HEK293 (cell line): ENCODE measurements at regions not wholly inside any gene's neighbourhood (a gene's known extent, or its start where the extent isn't known, plus 50 kb on each side); places are given as distances from the start of the nearest gene placed in this dataset.

Experiments used
- CTCF ChIA-PET: fragments of 350-600 bp; formaldehyde crosslinking; extraction: SDS; loops from one replicate; lab custom pipeline; 2021; ENCODE audit warnings: antibody characterized with exemption; lab: Yijun Ruan, JAX
- POLR2A ChIA-PET: fragments of 300-600 bp; formaldehyde crosslinking; extraction: SDS; loops from one replicate; lab custom pipeline; 2020; ENCODE audit warnings: antibody characterized with exemption, inconsistent platforms; lab: Yijun Ruan, JAX
- H3K27ac ChIP-seq: fragments of 200-500 bp; sonication (Bioruptor generic); 2 replicates; pipeline ENCODE4 v1.5.1; 2014; ENCODE audit warnings: low read depth, low read length, control low read depth, inconsistent platforms; ENCODE audit errors: extremely low read depth
- H3K36me3 ChIP-seq, 2 experiments: fragments of 200-500 bp in 1 of 2; sonication (Bioruptor generic) in 1 of 2; 1 replicate in 1 of 2; 2 replicates in 1 of 2; pipeline ENCODE4 v1.5.1; 2014 to 2017; ENCODE audit warnings: inconsistent platforms in 2 of 2, low read length in 2 of 2; ENCODE audit not compliant: control insufficient read depth in 2 of 2, insufficient read depth in 1 of 2
- H3K4me1 ChIP-seq: fragments of 200-500 bp; sonication (Bioruptor generic); 2 replicates; pipeline ENCODE4 v1.5.1; 2014; ENCODE audit warnings: mild to moderate bottlenecking, low read length, inconsistent platforms; ENCODE audit not compliant: control insufficient read depth, insufficient read depth
- H3K4me3 ChIP-seq: 2 replicates; pipeline ENCODE4 v1.5.1; 2011; ENCODE audit warnings: low read depth, mild to moderate bottlenecking, control low read depth, low read length, moderate library complexity
- H3K9me3 ChIP-seq: fragments of 200-500 bp; sonication (Bioruptor generic); 2 replicates; pipeline ENCODE4 v1.5.1; 2014; ENCODE audit warnings: low read depth, low read length, inconsistent platforms; ENCODE audit not compliant: control insufficient read depth, insufficient read depth
- BCL11B ChIP-seq: fragments of 450-650 bp; formaldehyde crosslinking; IDR thresholded peaks from 2 replicates; pipeline ENCODE4 v1.5.1; 2016; ENCODE audit warnings: low read depth, missing biosample characterization, missing genetic modification characterization
- CTCF ChIP-seq: fragments of 450-650 bp; formaldehyde crosslinking; IDR thresholded peaks from 2 replicates; pipeline ENCODE4 v1.5.1; 2016; ENCODE audit warnings: missing biosample characterization, missing genetic modification characterization
- FEZF1 ChIP-seq: fragments of 450-650 bp; formaldehyde crosslinking; IDR thresholded peaks from 2 replicates; pipeline ENCODE4 v1.5.1; 2016; ENCODE audit warnings: missing biosample characterization, missing genetic modification characterization
- GLIS2 ChIP-seq: fragments of 450-650 bp; formaldehyde crosslinking; IDR thresholded peaks from 2 replicates; pipeline ENCODE4 v1.5.1; 2016; ENCODE audit warnings: missing biosample characterization, missing genetic modification characterization
- IKZF3 ChIP-seq: fragments of 450-650 bp; IDR thresholded peaks from 2 replicates; pipeline ENCODE4 v1.5.0; 2018; ENCODE audit warnings: missing biosample characterization, mild to moderate bottlenecking, missing genetic modification characterization, moderate library complexity
- PRDM6 ChIP-seq: fragments of 450-650 bp; formaldehyde crosslinking; IDR thresholded peaks from 2 replicates; pipeline ENCODE4 v1.5.1; 2017; ENCODE audit warnings: missing biosample characterization, missing genetic modification characterization
- SALL2 ChIP-seq: fragments of 450-650 bp; formaldehyde crosslinking; IDR thresholded peaks from 2 replicates; pipeline ENCODE4 v1.5.0; 2017; ENCODE audit warnings: missing biosample characterization, mild to moderate bottlenecking, missing genetic modification characterization, borderline replicate concordance
- SP2 ChIP-seq: fragments of 450-650 bp; formaldehyde crosslinking; IDR thresholded peaks from 2 replicates; pipeline ENCODE4 v1.5.1; 2016; ENCODE audit warnings: missing biosample characterization, missing genetic modification characterization
- YY1 ChIP-seq: fragments of 450-650 bp; formaldehyde crosslinking; IDR thresholded peaks from 2 replicates; pipeline ENCODE4 v1.5.1; 2018; ENCODE audit warnings: missing biosample characterization, missing genetic modification characterization
- YY2 ChIP-seq: fragments of 450-650 bp; formaldehyde crosslinking; IDR thresholded peaks from 2 replicates; pipeline ENCODE4 v1.5.1; 2016; ENCODE audit warnings: missing biosample characterization, missing genetic modification characterization
- ZBTB8A ChIP-seq: fragments of 450-650 bp; formaldehyde crosslinking; IDR thresholded peaks from 2 replicates; pipeline ENCODE4 v1.5.1; 2016; ENCODE audit warnings: missing biosample characterization, missing genetic modification characterization
- ZFP3 ChIP-seq: fragments of 450-650 bp; formaldehyde crosslinking; IDR thresholded peaks from 2 replicates; pipeline ENCODE4 v1.5.1; 2016; ENCODE audit warnings: low read depth, missing biosample characterization, missing genetic modification characterization
- ZNF121 ChIP-seq: fragments of 450-650 bp; formaldehyde crosslinking; IDR thresholded peaks from 2 replicates; pipeline ENCODE4 v1.5.1; 2016; ENCODE audit warnings: missing biosample characterization, missing genetic modification characterization
- ZNF140 ChIP-seq: fragments of 450-650 bp; formaldehyde crosslinking; IDR thresholded peaks from 2 replicates; pipeline ENCODE4 v1.5.1; 2016; ENCODE audit warnings: missing biosample characterization, missing genetic modification characterization
- ZNF146 ChIP-seq: fragments of 450-650 bp; formaldehyde crosslinking; IDR thresholded peaks from 2 replicates; pipeline ENCODE4 v1.5.1; 2016; ENCODE audit warnings: missing biosample characterization, missing genetic modification characterization
- ZNF148 ChIP-seq: fragments of 450-650 bp; formaldehyde crosslinking; IDR thresholded peaks from 2 replicates; pipeline ENCODE4 v1.5.0; 2017; ENCODE audit warnings: missing biosample characterization, missing genetic modification characterization, borderline replicate concordance
- ZNF23 ChIP-seq: fragments of 450-650 bp; formaldehyde crosslinking; IDR thresholded peaks from 2 replicates; pipeline ENCODE4 v1.5.1; 2016; ENCODE audit warnings: missing biosample characterization, missing genetic modification characterization, borderline replicate concordance
- ZNF239 ChIP-seq: fragments of 450-650 bp; formaldehyde crosslinking; IDR thresholded peaks from 2 replicates; pipeline ENCODE4 v1.5.1; 2016; ENCODE audit warnings: missing biosample characterization, missing genetic modification characterization
- ZNF280C ChIP-seq: fragments of 450-650 bp; formaldehyde crosslinking; IDR thresholded peaks from 2 replicates; pipeline ENCODE4 v1.5.1; 2016; ENCODE audit warnings: missing biosample characterization, missing genetic modification characterization
- ZNF292 ChIP-seq: fragments of 450-650 bp; formaldehyde crosslinking; IDR thresholded peaks from 2 replicates; pipeline ENCODE4 v1.5.1; 2016; ENCODE audit warnings: low read depth, missing biosample characterization, missing genetic modification characterization, borderline replicate concordance
- ZNF501 ChIP-seq: fragments of 450-650 bp; formaldehyde crosslinking; IDR thresholded peaks from 2 replicates; pipeline ENCODE4 v1.5.1; 2016; ENCODE audit warnings: missing biosample characterization, missing genetic modification characterization
- ZNF529 ChIP-seq: fragments of 450-650 bp; formaldehyde crosslinking; IDR thresholded peaks from 2 replicates; pipeline ENCODE4 v1.5.1; 2017; ENCODE audit warnings: missing genetic modification characterization, missing biosample characterization; ENCODE audit not compliant: insufficient replicate concordance
- ZNF600 ChIP-seq: fragments of 450-650 bp; formaldehyde crosslinking; IDR thresholded peaks from 2 replicates; pipeline ENCODE4 v1.5.1; 2016; ENCODE audit warnings: missing biosample characterization, missing genetic modification characterization
- ZNF677 ChIP-seq: fragments of 450-650 bp; IDR thresholded peaks from 2 replicates; pipeline ENCODE4 v1.5.0; 2018; ENCODE audit warnings: missing biosample characterization, mild to moderate bottlenecking, missing genetic modification characterization, moderate library complexity
- ZNF701 ChIP-seq: fragments of 450-650 bp; formaldehyde crosslinking; IDR thresholded peaks from 2 replicates; pipeline ENCODE4 v1.5.1; 2016; ENCODE audit warnings: missing biosample characterization, missing genetic modification characterization
- ZNF747 ChIP-seq: fragments of 450-650 bp; formaldehyde crosslinking; IDR thresholded peaks from 2 replicates; pipeline ENCODE4 v1.5.1; 2016; ENCODE audit warnings: missing biosample characterization, missing genetic modification characterization
- ZNF777 ChIP-seq: fragments of 450-650 bp; formaldehyde crosslinking; IDR thresholded peaks from 2 replicates; pipeline ENCODE4 v1.5.1; 2017; ENCODE audit warnings: missing biosample characterization, missing genetic modification characterization, borderline replicate concordance

DNA sequence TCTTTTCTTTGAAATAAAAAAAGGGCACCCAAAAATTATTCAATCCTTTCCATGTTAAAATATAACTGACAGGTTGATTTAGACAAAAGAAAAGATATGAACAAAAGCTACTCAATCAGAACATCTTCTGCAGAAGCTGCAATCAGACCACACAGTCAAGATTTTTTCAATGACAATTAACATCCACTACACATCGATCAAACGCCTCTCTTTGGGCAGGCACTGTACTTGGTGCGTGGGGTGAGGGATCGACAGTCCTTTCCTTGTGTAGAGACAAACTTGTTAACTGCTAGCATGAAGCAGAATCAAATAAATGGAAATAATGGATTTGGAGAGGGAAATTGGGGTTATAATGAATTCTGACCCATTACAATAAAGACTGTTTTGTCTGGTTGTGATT, 71.2 kb upstream of the SESN3 start:
- ChIA-PET POLR2A (interaction anchor here (1.6 kb wide), 1 partner anchor 70 kb away, joined by 7 read pairs; the partner anchor contains the start of gene SESN3), CTCF (no interaction called here)
- no peaks in the 10 kb centered on the region for H3K9me3 ChIP-seq
- TF ChIP-seq FEZF1 (tag by site-specific recombination), result no peak
- TF ChIP-seq SALL2, result no peak
- TF ChIP-seq ZNF121 (tag by site-specific recombination), result no peak
- TF ChIP-seq ZNF677, result no peak
- TF ChIP-seq CTCF, result no peak
- TF ChIP-seq ZNF292 (tag by site-specific recombination), result no peak
- no peak for TF ChIP-seq ZNF148
- TF ChIP-seq IKZF3, result no peak
- TF ChIP-seq PRDM6 (tag by site-specific recombination), result no peak
- TF ChIP-seq YY2 (tag by site-specific recombination), result no peak
- TF ChIP-seq ZNF600, result no peak
- no peak overlapping the region for H3K27ac ChIP-seq
- no peaks in the 10 kb centered on the region for H3K36me3 ChIP-seq
- H3K4me3 ChIP-seq, result no peak overlapping the region
- peaks cover 12% of the 10 kb centered on the region for H3K4me1 ChIP-seq

GRCh38 chr11:95301474-95301873, 70.5 kb upstream of the SESN3 start:
- TF ChIP-seq ZNF280C (tag by site-specific recombination), result no peak
- no peak for TF ChIP-seq BCL11B (tag by site-specific recombination)
- TF ChIP-seq ZNF239 (tag by site-specific recombination), result no peak
- no peak for TF ChIP-seq ZFP3
- no peak for TF ChIP-seq ZBTB8A (tag by site-specific recombination)
- no peak for TF ChIP-seq GLIS2 (tag by site-specific recombination)
- no peak for TF ChIP-seq ZNF140 (tag by site-specific recombination)
- no peak for TF ChIP-seq ZNF777 (tag by site-specific recombination)
- TF ChIP-seq ZNF23 (tag by site-specific recombination), result no peak
- no peak for TF ChIP-seq ZNF146
- no peak for TF ChIP-seq SP2 (tag by site-specific recombination)
- no peak for TF ChIP-seq ZNF529
- no peak for TF ChIP-seq ZNF747 (tag by site-specific recombination)
- TF ChIP-seq ZNF501, result no peak
- no peak for TF ChIP-seq YY1 (tag by site-specific recombination)
- no peak for TF ChIP-seq ZNF701 (tag by site-specific recombination)
- ChIA-PET POLR2A (interaction anchor here (1.6 kb wide), 1 partner anchor 70 kb away, joined by 7 read pairs; the partner anchor contains the start of gene SESN3), CTCF (no interaction called here)
- peaks cover 12% of the 10 kb centered on the region for H3K4me1 ChIP-seq
- H3K36me3 ChIP-seq, result no peaks in the 10 kb centered on the region
- no peaks in the 10 kb centered on the region for H3K9me3 ChIP-seq
- no peak overlapping the region for H3K4me3 ChIP-seq
- H3K27ac ChIP-seq, result no peak overlapping the region
